HG02852 (cell line): ENCODE measurements at regions not wholly inside any gene's neighbourhood (a gene's known extent, or its start where the extent isn't known, plus 50 kb on each side); places are given as distances from the start of the nearest gene placed in this dataset.

Experiments
- ATAC-seq: cut with Tn5 transposase; IDR thresholded peaks from one replicate; pipeline ENCODE4 v1.9.1; 2021; ENCODE audit warnings: mild to moderate bottlenecking, moderate library complexity; ENCODE audit not compliant: unreplicated experiment

DNA sequence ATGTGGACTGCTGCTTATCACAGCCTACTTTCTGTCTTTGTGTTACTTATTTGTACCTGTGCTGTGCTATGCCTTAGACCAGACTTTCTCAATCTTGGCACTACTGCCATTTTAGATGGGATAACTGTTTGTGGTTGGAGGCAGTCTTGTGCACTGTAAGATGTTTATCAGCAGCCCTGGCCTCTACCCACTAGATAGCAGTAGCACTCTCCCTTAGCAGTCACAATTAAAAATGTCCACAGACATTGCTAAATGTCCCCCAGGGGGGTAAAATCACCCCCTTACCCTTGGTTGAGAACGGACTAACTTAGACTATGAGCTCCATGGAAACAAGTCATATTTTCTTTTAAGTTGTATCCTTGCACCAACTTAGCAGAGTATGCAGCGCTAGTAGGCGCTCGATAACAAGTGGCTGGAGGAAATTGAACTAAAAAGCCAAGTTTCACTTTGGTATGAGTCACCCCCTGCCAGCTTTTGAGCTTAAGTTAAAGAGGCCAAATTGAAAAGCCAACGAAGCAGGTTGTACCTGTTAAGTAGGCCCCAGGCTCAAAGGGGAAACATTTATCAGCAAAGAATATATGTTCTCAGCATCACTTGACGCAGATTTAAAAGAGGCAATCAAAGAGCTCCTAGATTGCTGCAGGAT, 304.8 kb upstream of the SORL1-AS1 start:
- no peak for ATAC-seq

DNA sequence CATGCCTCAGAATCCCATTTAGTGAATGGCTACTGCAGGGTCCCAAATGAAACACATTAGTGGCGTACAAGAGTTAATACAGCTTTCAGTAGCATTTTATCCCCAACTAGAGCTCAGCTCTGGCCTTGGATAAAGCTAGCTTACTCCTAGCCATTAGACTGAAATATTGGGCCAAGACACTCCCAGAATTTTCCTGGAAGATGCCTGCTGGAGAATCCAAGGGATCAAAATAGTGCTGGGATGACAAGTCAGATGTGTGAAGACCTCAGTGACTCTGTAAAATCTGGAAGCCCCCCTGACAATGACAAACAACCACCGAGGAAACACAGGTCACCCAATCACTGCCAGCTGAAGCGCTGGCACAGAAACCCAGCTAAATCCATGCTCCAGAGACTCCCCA, 303.1 kb upstream of the SORL1-AS1 start:
- ATAC-seq = no peak

DNA sequence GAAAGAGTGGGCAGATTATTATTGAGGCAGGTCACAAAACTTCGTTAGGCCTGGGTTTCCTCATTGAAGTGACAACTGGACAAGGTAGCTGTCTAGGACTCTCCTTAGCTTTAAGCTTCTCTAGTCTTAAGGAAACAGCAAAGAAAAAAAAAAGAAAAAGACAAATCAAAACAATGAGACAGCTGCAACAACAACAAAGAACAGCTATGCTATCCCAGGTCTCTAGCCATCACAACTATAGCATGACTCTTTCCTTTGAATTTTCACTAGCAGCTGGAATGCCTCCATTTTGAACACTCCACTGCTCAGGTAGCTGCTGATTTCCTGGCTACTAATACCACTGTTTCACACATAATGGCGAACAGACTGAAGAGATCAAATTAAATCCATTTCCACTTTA, 302.4 kb upstream of the SORL1-AS1 start:
- ATAC-seq = no peak

DNA sequence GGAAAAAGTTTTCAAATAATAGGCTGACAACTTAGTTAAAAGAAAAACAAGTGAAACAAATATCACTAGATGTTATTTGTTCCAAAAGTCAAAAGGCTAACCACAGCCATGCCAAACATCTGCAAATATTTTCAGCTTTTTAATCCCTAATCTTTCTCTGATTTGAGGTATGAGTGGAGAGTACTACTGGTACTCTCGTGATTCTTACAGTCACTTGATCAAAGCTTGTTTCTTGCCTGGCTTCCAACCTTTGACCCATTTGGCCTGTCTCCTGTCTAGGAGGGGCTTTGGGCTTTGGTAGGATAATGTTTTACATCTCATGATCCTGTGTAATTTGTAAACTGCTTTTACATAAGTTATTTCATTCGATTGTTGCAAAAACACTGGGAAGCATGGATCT, 301.8 kb upstream of the SORL1-AS1 start:
- no peak for ATAC-seq

DNA sequence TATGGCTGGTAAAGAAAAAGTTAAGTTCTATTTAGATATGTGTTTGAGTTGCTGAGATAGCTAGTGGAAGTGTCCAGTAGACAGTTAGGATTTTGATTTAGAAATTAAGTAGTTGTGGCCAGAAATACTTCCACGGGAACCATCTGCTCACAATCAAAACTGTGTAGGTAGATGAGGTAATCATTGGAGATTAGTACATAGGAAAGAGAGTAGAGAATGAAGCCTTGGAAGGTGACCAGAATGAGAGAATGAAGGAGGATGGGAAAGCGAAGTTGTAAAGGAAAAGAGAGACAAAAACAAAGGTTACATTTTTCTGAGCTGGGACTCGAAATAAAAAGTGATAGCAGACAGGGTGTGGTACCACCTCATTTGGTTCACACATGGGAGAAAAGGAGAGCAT, 296.9 kb upstream of the SORL1-AS1 start:
- no peak for ATAC-seq

DNA sequence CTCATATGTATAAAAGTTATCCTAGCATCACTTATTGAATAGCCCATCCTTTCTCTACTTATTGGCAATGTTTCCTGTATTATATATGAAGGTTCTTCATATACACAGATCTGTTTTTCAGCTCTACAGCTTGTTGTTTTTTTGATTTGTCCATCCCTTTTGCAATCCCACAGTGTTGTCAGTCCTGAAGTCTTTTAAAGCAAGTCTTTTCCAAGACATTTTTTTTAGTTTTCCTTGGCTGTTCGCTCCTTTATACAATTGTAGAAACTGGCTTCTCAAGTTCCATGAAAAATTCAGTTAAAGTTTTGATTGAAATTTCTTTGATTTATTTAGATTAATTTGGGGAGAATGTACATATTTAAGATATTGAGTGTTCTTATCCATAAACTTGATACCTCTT, 295.3 kb upstream of the SORL1-AS1 start:
- ATAC-seq = no peak

DNA sequence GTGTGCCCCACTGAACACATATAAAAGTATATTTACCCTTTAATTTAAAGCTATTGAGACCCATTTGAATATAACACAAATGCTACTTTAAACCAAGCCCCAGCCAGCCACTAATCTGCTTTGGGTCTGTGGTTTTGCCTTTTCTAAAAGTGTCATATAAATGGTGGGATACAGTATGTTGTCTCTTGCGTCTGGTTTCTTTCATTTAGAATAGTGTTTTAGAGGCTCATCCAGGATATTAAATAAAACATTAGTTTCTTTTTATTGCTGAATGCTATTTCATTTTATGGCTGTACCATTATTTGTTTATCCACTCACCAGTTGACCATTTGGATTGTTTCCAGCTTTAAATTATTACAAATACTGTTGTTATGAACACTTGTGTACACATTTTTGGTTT, 290.5 kb upstream of the SORL1-AS1 start:
- no peak for ATAC-seq

DNA sequence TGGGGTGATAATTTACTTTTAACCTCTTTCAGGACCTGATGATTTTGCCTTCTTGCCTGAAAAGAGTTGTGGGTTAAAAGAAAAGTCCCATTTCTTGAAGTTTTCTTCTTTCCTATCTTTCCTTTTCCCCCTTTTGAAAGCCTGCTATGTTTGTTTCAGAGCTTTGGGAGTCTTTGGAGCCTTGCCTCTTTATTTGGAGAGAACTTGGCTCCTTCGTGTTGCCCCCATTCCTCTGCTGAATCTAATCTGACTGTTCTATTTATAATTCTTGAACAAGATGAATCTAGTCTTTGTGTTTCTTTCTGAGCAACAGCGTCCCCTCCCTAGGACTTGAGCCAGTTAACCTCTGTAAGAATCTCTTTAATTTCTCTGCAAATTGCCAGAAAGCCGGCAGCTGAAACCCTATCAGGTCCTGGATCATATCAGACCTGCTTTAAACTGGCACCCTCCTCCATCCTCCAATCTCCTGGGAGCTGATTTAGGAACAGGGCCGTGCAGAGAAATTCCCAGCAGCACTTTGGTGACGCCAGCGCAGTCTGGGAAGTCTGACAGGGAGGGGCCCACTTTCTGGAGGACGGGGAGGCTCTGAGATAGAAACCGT, 289.1 kb upstream of the SORL1-AS1 start:
- ATAC-seq = no peak

DNA sequence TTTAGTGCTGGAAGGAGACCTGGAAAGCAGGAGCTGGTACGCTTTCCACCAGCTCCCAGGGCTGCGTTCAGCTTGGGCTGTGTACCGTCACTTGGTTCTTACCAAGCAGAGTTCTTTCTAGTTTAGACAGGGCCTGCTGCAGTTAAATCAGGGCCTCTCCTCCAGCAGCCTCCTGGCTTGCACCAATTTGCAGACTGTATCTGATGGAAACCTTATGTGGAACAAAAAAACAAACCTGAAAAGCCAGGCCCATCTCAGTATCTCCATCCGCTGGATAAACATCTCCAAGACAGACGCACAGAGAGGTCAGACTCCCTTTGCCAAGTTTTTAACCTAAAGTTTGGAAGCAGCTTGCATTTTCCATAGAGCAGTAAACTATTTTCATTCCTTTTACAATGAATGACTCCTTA, 288.6 kb upstream of the SORL1-AS1 start:
- no peak for ATAC-seq

DNA sequence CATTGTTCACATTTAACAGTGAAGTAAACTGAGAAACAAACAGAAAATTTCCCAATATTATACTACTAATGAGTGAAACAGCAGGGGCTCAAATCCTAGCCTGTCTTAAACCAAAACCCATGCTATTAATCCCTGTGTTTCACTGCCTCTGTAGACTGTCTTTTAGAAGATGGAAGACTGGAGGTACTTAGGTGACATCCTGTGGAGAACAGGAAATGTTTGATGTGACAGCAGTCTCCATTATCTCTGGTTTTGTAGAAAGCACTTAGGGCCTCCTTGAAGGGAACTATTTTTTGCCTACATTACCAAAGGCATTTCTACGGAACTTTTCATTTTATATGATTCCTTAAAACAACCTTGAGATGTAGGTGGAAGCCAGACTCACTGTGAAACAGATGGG, 288.1 kb upstream of the SORL1-AS1 start:
- ATAC-seq = no peak

DNA sequence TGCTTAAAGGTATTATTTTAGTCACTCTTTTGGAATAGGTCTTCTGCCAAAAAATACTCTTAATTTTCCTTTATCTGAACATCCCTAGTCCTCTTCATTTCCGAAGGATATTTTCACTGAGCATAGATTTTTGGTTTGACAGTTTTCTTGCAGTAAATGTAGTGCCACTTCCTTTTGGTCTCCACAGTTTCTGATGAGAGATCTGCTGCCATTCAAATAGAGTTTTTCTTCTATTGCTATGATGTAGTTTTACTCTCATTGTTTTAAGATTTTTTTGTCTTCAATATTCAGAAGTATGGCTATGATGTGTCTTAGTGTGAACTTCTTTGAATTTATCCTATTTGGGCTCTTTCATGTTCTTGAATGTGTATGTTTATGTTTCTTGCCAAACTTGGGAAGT, 281.1 kb upstream of the SORL1-AS1 start:
- ATAC-seq = no peak

DNA sequence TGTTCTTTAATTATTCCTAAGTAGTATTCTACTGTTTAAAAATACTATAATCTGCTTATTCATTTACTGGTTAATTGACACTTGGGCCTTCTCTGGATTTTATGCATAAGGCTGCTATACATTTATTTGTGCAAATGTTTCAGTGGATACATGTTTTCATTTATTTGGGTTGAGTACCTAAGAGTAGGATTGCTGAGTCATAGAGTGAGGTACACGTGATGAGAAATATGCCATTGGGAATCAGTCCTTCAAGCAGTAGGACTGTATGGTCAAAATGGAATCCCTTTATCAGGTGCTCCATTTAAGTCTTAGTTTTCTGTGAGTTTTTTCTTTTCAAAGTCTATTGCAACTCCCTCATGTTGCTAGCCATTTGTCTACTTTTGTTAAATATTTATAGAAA, 275.2 kb upstream of the SORL1-AS1 start:
- no peak for ATAC-seq

DNA sequence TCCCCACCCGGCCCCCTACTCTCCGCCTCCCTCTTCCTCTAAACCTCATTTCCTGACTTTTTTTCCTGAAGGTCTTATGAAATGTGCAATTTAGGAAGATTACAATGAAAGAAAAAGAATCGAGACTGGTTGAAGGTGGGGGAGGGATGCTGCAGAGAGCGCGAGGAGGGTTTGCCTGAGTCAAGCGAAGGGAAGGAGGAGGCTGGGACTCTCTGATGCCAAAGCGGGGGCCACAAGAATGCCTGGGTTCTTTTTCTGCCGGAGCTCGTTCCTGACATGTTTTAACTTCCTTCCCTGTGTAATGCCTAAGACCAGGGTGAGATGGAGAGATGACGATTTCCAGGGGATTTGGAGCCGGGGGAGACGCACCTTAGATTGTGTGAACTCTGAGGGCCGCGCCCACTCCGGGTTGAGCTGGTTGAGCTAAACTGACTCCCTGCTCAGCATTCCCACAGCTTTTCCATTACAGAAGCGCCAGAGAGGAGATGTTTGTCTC, 270.5 kb upstream of the SORL1-AS1 start:
- no peak for ATAC-seq

DNA sequence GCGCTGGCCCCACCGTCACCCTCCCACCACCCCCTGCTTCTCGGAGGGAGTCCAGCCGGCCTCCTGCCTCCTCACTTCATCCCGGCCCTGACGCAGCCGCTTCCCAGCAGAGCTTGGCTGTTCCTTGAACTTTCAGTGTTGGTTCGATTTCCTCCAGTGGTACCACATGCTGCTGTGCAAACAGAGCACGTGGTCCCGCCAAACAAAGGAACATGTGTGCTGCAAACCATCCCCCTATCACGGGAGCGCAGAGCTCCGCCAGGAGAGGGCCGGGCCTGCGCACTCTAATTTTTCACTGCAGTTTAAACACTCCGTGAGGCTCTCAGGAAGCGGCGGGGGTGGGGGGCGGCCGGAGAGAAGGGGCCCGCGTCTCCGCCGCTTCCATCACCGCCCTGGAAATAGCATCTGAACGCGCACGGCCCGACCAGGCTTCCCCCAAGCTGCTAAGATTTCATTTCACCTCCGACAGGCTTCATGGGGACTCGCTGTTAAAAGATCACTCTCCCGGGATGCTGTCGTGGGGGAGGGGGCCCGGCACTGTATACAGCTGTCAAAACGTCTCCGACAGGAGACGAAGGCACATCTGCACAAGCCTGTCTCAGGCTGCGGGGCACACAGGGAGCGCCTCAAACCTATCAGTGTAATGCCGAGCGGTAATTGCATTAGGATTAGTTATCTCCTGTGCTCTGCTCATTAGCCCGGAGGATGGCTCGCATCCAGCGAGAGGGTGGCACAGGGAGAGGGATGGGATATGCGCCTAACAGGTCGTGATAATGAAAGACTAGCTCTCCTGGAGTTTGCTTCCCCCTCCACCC, 269.9 kb upstream of the SORL1-AS1 start:
- no peak for ATAC-seq

DNA sequence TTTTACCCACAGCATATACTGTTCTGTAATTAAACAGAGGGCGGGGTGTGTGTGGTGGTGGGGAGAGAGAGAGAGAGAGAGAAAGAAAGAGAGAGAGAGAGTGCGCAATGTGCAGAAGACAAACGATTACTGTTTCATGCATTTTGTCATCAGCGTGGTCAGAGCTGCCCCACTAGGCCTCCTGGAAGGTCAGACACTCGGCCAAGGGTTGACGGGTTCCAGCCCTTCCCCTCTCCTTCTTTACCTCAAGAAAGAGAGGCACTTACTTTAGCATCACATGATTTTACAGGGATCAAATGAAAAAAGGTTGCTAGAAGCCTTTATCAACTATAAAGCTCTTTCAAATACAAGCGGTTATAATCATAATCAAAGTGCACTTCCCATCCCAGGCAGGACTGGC, 269.2 kb upstream of the SORL1-AS1 start:
- ATAC-seq = no peak

DNA sequence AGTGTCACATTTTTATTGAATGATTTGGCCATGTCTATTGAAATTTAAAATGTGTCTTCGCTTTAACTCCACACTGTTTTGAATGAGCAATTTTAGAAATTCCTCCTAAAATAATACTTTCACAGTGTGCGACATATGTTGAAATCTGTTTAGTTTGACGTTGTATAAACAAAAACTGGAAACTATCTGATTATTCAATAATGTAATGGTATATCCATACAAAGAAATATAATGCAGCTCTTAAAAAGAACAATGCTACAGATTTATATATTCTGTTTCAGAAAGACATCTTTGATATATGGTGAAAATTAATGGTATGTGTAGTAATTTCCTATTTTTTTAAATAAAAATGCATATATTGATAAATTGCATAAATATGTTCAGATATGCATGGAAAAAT, 268.7 kb upstream of the SORL1-AS1 start:
- ATAC-seq = no peak

DNA sequence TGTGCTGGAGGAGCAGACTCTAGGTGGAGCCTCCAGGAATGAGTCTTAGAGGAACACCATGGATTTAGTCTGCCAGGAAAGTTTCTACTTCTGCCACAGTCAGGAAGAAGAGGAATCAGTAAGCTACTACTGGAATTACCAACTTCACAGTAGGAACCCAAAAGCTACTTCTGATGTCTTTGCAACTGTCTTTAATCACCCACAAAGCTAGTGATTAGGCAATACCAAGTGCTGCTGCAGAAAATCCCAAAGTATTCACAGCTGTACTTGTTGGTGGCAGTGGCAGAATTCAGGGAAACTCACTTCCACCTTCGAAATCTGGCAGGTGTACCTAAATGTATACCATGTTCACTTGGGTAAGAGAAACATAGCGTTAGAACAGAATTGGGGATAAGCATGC, 264.5 kb upstream of the SORL1-AS1 start:
- ATAC-seq = no peak

DNA sequence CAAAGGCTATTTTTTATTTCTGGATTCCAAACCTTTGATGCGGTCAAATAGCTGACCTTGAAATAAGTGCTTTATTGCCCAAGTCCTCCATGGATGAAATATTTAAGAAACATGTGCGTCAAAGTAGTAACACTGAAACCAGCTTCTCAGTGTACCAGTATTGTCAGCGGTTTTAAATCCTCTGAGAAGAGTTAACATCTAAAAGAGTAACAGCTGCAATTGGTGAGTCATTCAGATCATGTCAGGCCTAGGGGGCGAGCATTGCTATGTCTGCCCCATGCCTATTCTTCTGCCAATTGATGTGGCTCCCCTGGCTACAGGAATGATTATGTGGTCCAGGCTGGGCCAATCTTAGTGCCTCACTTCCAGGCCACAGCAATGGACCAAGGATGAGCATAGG, 263.3 kb upstream of the SORL1-AS1 start:
- ATAC-seq = no peak

DNA sequence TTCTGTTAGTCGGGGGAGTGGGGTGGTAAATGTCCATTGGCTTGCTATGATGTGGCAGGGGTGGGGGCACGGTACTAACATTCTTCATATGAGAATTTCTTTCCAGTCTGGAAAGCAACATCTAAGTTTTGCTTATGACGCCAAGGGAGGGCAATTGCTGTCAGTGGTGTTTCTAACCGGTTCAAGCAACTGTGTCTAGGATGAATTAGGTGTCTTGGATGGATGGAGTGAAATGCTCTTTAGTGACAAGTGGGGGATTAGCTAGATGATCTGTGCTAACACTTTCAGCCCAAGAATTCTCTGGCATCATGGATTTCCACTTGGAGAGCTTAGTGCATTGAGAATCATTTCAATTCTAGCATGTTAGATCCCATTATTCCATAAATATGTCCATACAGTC, 262.6 kb upstream of the SORL1-AS1 start:
- no peak for ATAC-seq

DNA sequence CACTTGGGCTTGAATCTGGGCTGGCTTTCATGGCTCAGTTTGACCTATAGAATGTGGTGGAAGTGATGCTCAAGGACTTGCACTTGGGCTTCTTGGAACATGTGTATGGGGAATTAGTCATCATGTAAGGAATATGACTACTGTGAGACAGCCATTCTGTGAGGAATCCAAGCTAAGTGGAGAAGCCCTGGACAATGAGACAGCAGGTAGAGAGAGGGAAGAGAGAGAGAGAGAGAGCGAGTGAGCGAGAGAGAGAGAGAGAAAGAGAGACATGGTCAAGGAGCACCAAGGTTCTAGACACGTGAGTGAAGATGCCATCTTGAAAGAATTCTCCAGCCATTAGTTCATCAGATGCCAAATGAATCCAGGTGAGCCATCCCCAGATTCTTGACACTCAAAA, 261.6 kb upstream of the SORL1-AS1 start:
- ATAC-seq = no peak

DNA sequence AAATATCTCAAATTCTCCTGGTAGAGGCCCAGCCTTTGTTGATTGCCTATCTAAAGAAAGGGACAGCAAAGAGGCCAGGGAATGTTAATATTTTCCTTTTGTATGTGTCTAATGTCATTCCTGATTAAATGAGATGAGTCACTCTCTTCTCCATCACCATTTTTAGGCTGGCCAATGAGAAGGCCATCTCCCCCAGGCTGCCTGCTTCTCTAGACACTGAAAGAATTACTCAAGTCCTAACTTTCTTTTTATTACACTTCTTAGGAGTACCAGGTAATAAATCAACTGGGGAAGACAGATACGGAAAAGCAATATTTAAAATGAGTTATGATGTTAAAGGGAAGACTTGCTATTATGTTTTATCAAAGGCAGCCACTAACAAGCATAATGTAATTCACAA, 259.2 kb upstream of the SORL1-AS1 start:
- no peak for ATAC-seq

DNA sequence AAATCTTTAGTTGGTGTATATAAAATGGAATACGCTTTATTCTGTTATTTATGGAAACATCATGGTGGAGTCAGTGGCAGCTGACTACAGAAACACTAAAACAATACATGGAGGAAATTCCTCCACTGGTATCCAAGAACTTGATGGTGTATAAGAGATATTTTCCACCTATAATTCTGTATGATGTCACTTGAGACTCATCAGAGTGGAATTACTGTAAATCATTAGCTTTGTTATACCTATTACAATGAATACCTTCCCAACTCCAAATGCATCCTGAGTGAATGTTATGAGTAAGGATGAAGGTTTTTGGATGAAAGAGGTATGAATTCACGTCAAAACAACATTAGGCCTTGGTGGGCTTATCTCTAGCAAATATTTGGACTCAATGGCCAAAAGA, 258.5 kb upstream of the SORL1-AS1 start:
- ATAC-seq = no peak
